Memory B cell (primary cell): ENCODE measurements at regions not wholly inside any gene's neighbourhood (a gene's known extent, or its start where the extent isn't known, plus 50 kb on each side); places are given as distances from the start of the nearest gene placed in this dataset.
A peak's percentile ranks its signal among the peaks of the same experiment; 100 is the strongest.

ENCODE experiments used
- ATAC-seq: fragments of 150-1000 bp; cut with Tn5 transposase; 2 replicates; pipeline ENCODE4 v1.10.0; 2021; ENCODE audit warnings: low read depth, mild to moderate bottlenecking, moderate library complexity
- DNase-seq, 2 donors: peaks; one replicate each; pipeline ENCODE4 v3.0.0; 2022; ENCODE audit warnings: low spot score in 2 of 2
- H3K27ac Mint-ChIP-seq: one replicate; pipeline ENCODE4 v1.8.0; 2022; ENCODE audit warnings: mild to moderate bottlenecking, moderate library complexity, mixed read lengths
- H3K27me3 Mint-ChIP-seq: one replicate; pipeline ENCODE4 v1.8.0; 2022; ENCODE audit warnings: mixed read lengths
- H3K36me3 Mint-ChIP-seq: one replicate; pipeline ENCODE4 v1.8.0; 2022; ENCODE audit warnings: mild to moderate bottlenecking, mixed read lengths
- H3K4me1 Mint-ChIP-seq: one replicate; pipeline ENCODE4 v1.8.0; 2022; ENCODE audit warnings: mixed read lengths
- H3K4me3 Mint-ChIP-seq: one replicate; pipeline ENCODE4 v1.8.0; 2022; ENCODE audit warnings: mild to moderate bottlenecking, moderate library complexity, mixed read lengths
- H3K9me3 Mint-ChIP-seq: one replicate; pipeline ENCODE4 v1.8.0; 2022; ENCODE audit warnings: mixed read lengths

- Mint-ChIP-seq H3K36me3 (no peaks in the 10 kb centered on the region), H3K9me3 (no peaks in the 10 kb centered on the region), H3K4me1 (peaks cover 16% of the 10 kb centered on the region), H3K27ac (peak overlapping the region; percentile 56), H3K27me3 (peaks cover 5% of the 10 kb centered on the region), H3K4me3 (no peak overlapping the region)
- DNase-seq (no peak), ATAC-seq (no peak)
These were observed 498.3 kb downstream of the BUD13 start for GRCh38 chr11:116274521-116274920.

- Mint-ChIP-seq H3K9me3 (no peaks in the 10 kb centered on the region), H3K27me3 (peaks cover 5% of the 10 kb centered on the region), H3K27ac (no peak overlapping the region), H3K4me3 (no peak overlapping the region), H3K4me1 (peaks cover 15% of the 10 kb centered on the region), H3K36me3 (no peaks in the 10 kb centered on the region)
- DNase-seq (no peak), ATAC-seq (no peak)
These were observed 500.5 kb downstream of the BUD13 start for GRCh38 chr11:116272181-116272789.

GRCh38 chr11:116271479-116271878 lies 501.3 kb downstream of the BUD13 start:
- no peaks in the 10 kb centered on the region for H3K9me3 Mint-ChIP-seq
- H3K27me3 Mint-ChIP-seq: peaks cover 5% of the 10 kb centered on the region
- no peak for ATAC-seq
- no peak for DNase-seq
- H3K4me1 Mint-ChIP-seq: peaks cover 15% of the 10 kb centered on the region
- H3K36me3 Mint-ChIP-seq: no peaks in the 10 kb centered on the region
- no peak overlapping the region for H3K4me3 Mint-ChIP-seq
- H3K27ac Mint-ChIP-seq: no peak overlapping the region

GRCh38 chr11:116267146-116267545 lies 505.6 kb downstream of the BUD13 start:
- Mint-ChIP-seq H3K27ac (no peak overlapping the region), H3K4me1 (peaks cover 2% of the 10 kb centered on the region), H3K4me3 (no peak overlapping the region), H3K9me3 (no peaks in the 10 kb centered on the region), H3K27me3 (peaks cover 9% of the 10 kb centered on the region), H3K36me3 (no peaks in the 10 kb centered on the region)
- ATAC-seq: no peak
- DNase-seq: no peak

- H3K4me1 Mint-ChIP-seq: peaks cover 2% of the 10 kb centered on the region
- DNase-seq: no peak
- H3K4me3 Mint-ChIP-seq: no peak overlapping the region
- H3K36me3 Mint-ChIP-seq: no peaks in the 10 kb centered on the region
- no peak overlapping the region for H3K27ac Mint-ChIP-seq
- peaks cover 14% of the 10 kb centered on the region for H3K27me3 Mint-ChIP-seq
- H3K9me3 Mint-ChIP-seq: no peaks in the 10 kb centered on the region
- no peak for ATAC-seq
These were observed 509.0 kb downstream of the BUD13 start for GRCh38 chr11:116263770-116264169.

GRCh38 chr11:116263019-116263418 lies 509.8 kb downstream of the BUD13 start:
- H3K9me3 Mint-ChIP-seq: no peaks in the 10 kb centered on the region
- H3K27me3 Mint-ChIP-seq: peaks cover 16% of the 10 kb centered on the region
- H3K4me1 Mint-ChIP-seq: peaks cover 2% of the 10 kb centered on the region
- no peak for DNase-seq
- ATAC-seq: no peak
- no peak overlapping the region for H3K27ac Mint-ChIP-seq
- H3K36me3 Mint-ChIP-seq: no peaks in the 10 kb centered on the region
- H3K4me3 Mint-ChIP-seq: no peak overlapping the region

- H3K27me3 Mint-ChIP-seq: peaks cover 16% of the 10 kb centered on the region
- DNase-seq (no peak), ATAC-seq (no peak)
- no peaks in the 10 kb centered on the region for H3K36me3 Mint-ChIP-seq
- no peaks in the 10 kb centered on the region for H3K9me3 Mint-ChIP-seq
- peaks cover 2% of the 10 kb centered on the region for H3K4me1 Mint-ChIP-seq
- H3K27ac Mint-ChIP-seq: no peak overlapping the region
- no peak overlapping the region for H3K4me3 Mint-ChIP-seq
These were observed 510.4 kb downstream of the BUD13 start for GRCh38 chr11:116262370-116262769.

GRCh38 chr11:116261606-116262005 lies 511.2 kb downstream of the BUD13 start:
- no peaks in the 10 kb centered on the region for H3K9me3 Mint-ChIP-seq

GRCh38 chr11:116258821-116259220 lies 514.0 kb downstream of the BUD13 start:
- ATAC-seq (no peak), DNase-seq (no peak)
- H3K9me3 Mint-ChIP-seq: no peaks in the 10 kb centered on the region
- no peak overlapping the region for H3K27ac Mint-ChIP-seq
- peaks cover 5% of the 10 kb centered on the region for H3K4me1 Mint-ChIP-seq
- H3K36me3 Mint-ChIP-seq: no peaks in the 10 kb centered on the region
- peaks cover 16% of the 10 kb centered on the region for H3K27me3 Mint-ChIP-seq
- H3K4me3 Mint-ChIP-seq: no peak overlapping the region

More at GRCh38 chr11:116261606-116262005, 511.2 kb downstream of the BUD13 start:
- H3K27me3 Mint-ChIP-seq: peaks cover 16% of the 10 kb centered on the region
- H3K27ac Mint-ChIP-seq: no peak overlapping the region
- H3K4me1 Mint-ChIP-seq: peaks cover 5% of the 10 kb centered on the region
- ATAC-seq (no peak), DNase-seq (no peak)
- no peaks in the 10 kb centered on the region for H3K36me3 Mint-ChIP-seq
- no peak overlapping the region for H3K4me3 Mint-ChIP-seq

- H3K36me3 Mint-ChIP-seq: no peaks in the 10 kb centered on the region
- ATAC-seq: no peak
- H3K4me1 Mint-ChIP-seq: peaks cover 5% of the 10 kb centered on the region
These were observed 514.9 kb downstream of the BUD13 start for GRCh38 chr11:116257883-116258282.

GRCh38 chr11:116257092-116257491 lies 515.7 kb downstream of the BUD13 start:
- Mint-ChIP-seq H3K9me3 (peaks cover 2% of the 10 kb centered on the region), H3K27ac (no peak overlapping the region), H3K4me1 (peaks cover 3% of the 10 kb centered on the region), H3K27me3 (peaks cover 11% of the 10 kb centered on the region), H3K36me3 (no peaks in the 10 kb centered on the region), H3K4me3 (no peak overlapping the region)
- ATAC-seq (peak; percentile 44), DNase-seq (no peak)

More at GRCh38 chr11:116257883-116258282, 514.9 kb downstream of the BUD13 start:
- no peak overlapping the region for H3K27ac Mint-ChIP-seq
- no peak overlapping the region for H3K4me3 Mint-ChIP-seq
- H3K9me3 Mint-ChIP-seq: no peaks in the 10 kb centered on the region
- DNase-seq: no peak
- H3K27me3 Mint-ChIP-seq: peaks cover 14% of the 10 kb centered on the region

GRCh38 chr11:116256215-116256614 lies 516.6 kb downstream of the BUD13 start:
- no peaks in the 10 kb centered on the region for H3K36me3 Mint-ChIP-seq
- no peak overlapping the region for H3K4me3 Mint-ChIP-seq
- peaks cover 2% of the 10 kb centered on the region for H3K9me3 Mint-ChIP-seq
- no peak overlapping the region for H3K27ac Mint-ChIP-seq
- DNase-seq: no peak
- ATAC-seq: no peak
- H3K4me1 Mint-ChIP-seq: peaks cover 3% of the 10 kb centered on the region
- H3K27me3 Mint-ChIP-seq: peaks cover 9% of the 10 kb centered on the region

GRCh38 chr11:116255321-116255953 lies 517.4 kb downstream of the BUD13 start:
- Mint-ChIP-seq H3K36me3 (no peaks in the 10 kb centered on the region), H3K4me3 (no peak overlapping the region), H3K4me1 (peaks cover 3% of the 10 kb centered on the region), H3K27me3 (peaks cover 6% of the 10 kb centered on the region), H3K27ac (no peak overlapping the region), H3K9me3 (peaks cover 8% of the 10 kb centered on the region)
- no peak for ATAC-seq
- no peak for DNase-seq

GRCh38 chr11:116250155-116250554 lies 522.6 kb downstream of the BUD13 start:
- H3K4me1 Mint-ChIP-seq: no peaks in the 10 kb centered on the region

GRCh38 chr11:116249561-116249960 lies 523.2 kb downstream of the BUD13 start:
- ATAC-seq: no peak

More at GRCh38 chr11:116250155-116250554, 522.6 kb downstream of the BUD13 start:
- H3K36me3 Mint-ChIP-seq: no peaks in the 10 kb centered on the region
- no peak overlapping the region for H3K4me3 Mint-ChIP-seq
- H3K9me3 Mint-ChIP-seq: peaks cover 8% of the 10 kb centered on the region
- DNase-seq: no peak
- H3K27me3 Mint-ChIP-seq: peaks cover 3% of the 10 kb centered on the region
- no peak for ATAC-seq
- H3K27ac Mint-ChIP-seq: no peak overlapping the region

More at GRCh38 chr11:116249561-116249960, 523.2 kb downstream of the BUD13 start:
- no peak overlapping the region for H3K4me3 Mint-ChIP-seq
- peaks cover 8% of the 10 kb centered on the region for H3K9me3 Mint-ChIP-seq
- peaks cover 3% of the 10 kb centered on the region for H3K27me3 Mint-ChIP-seq
- H3K4me1 Mint-ChIP-seq: no peaks in the 10 kb centered on the region
- no peaks in the 10 kb centered on the region for H3K36me3 Mint-ChIP-seq
- no peak overlapping the region for H3K27ac Mint-ChIP-seq
- no peak for DNase-seq
